HUES6 (cell line): ENCODE measurements at regions not wholly inside any gene's neighbourhood (a gene's known extent, or its start where the extent isn't known, plus 50 kb on each side); places are given as distances from the start of the nearest gene placed in this dataset.

ENCODE experiments used
- H3K27ac ChIP-seq: 2 replicates; pipeline ENCODE4 v1.7.0; 2013; ENCODE audit warnings: low read depth, mild to moderate bottlenecking, low read length, inconsistent platforms
- H3K27me3 ChIP-seq: 2 replicates; pipeline ENCODE4 v1.6.1; 2013; ENCODE audit warnings: low read length; ENCODE audit not compliant: control insufficient read depth, insufficient read depth
- H3K36me3 ChIP-seq: 2 replicates; pipeline ENCODE4 v1.6.1; 2013; ENCODE audit warnings: low read length; ENCODE audit not compliant: control insufficient read depth, insufficient read depth
- H3K4me1 ChIP-seq: 2 replicates; pipeline ENCODE4 v1.6.1; 2013; ENCODE audit warnings: low read length; ENCODE audit not compliant: control insufficient read depth, insufficient read depth
- H3K4me3 ChIP-seq: 2 replicates; pipeline ENCODE4 v1.5.1; 2013; ENCODE audit warnings: low read depth, low read length
- H3K9ac ChIP-seq: one replicate; pipeline ENCODE4 v1.6.1; 2013; ENCODE audit warnings: mild to moderate bottlenecking, low read length
- H3K9me3 ChIP-seq: 2 replicates; pipeline ENCODE4 v1.6.1; 2013; ENCODE audit warnings: low read depth, low read length; ENCODE audit not compliant: control insufficient read depth, insufficient read depth

DNA sequence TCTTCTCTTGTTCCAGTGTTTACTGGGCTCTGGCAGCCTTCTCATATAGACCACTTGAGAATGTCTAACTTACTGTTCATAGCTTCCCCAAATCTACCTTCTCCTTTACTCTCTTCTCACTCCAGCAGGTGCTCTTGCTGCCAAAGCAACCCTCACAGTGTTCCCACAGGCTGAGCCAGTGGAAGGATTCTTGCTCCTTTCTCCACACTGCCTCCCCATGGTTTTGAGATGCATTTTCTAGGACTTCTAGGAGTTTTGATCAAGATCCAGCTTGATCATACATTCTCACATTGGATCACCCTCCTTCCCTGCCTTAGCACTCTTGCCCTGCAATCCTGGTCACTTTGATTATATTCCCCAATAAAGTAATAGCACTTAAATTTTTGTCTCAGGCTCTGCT, 230.8 kb downstream of the TMEM47 start:
- Histone ChIP-seq H3K4me3 (no peak overlapping the region), H3K27me3 (no peaks in the 10 kb centered on the region; the same call in 1 of the 2 replicates), H3K27ac (no peak overlapping the region), H3K36me3 (no peaks in the 10 kb centered on the region), H3K9me3 (no peaks in the 10 kb centered on the region), H3K4me1 (no peaks in the 10 kb centered on the region), H3K9ac (no peak overlapping the region)

DNA sequence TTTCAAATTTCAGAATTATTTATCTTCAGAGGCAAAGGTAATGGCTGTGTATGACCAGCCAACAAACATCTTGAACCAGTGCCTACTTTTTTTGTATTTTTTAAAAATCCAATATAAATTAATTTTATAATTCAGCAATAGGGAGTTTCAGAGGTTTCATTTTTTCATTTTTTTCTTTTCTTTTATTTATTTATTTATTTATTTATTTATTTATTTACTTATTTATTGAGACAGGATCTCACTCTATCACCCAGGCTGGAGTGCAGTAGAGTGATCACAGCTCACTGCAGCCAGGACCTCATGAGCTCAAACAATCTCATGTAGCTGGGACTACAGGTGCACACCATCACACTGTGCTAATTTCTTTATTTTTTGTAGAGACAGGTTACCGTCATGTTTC, 250.5 kb downstream of the TMEM47 start:
- Histone ChIP-seq H3K4me1 (no peaks in the 10 kb centered on the region), H3K9me3 (peaks cover 4% of the 10 kb centered on the region; the same call in 1 of the 2 replicates), H3K9ac (no peak overlapping the region), H3K27me3 (no peaks in the 10 kb centered on the region; the same call in 1 of the 2 replicates), H3K27ac (no peak overlapping the region), H3K4me3 (no peak overlapping the region), H3K36me3 (no peaks in the 10 kb centered on the region)

DNA sequence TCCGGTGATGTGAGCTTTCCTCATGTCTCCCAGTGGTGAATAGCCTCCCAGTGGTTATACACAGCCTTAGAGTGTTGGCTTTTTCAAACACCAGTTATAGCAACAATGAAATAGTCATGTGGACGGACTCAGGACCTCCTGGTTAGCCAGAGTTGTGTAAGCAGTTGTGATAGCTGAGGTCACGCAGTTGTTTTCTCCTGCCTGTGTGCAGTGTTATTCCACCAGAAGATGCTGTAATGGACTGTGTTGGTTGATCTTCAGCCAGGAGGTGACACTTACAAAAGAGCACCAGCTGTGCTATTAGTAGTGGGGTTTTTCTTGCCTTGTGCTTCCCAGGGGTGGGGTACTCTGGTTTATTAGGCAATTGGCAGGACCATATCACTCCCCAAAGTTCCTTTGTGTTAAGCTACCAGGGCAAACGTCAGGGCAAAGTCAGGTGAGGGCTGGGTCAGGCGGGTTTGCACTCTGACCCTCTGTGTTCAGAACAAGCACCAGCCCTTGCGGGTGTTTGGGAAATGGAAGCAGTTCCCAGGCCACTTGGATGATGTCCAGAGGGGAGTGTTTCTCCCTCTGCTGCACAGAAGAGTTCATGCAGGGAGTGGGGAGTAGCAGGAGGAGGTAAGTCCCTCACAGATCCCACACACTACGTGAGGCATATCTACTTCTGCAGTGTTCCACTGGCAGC, 252.6 kb downstream of the TMEM47 start:
- Histone ChIP-seq H3K9me3 (peaks cover 4% of the 10 kb centered on the region; the same call in 1 of the 2 replicates), H3K36me3 (no peaks in the 10 kb centered on the region), H3K27me3 (no peaks in the 10 kb centered on the region; the same call in 1 of the 2 replicates), H3K27ac (no peak overlapping the region), H3K4me3 (no peak overlapping the region), H3K4me1 (no peaks in the 10 kb centered on the region), H3K9ac (no peak overlapping the region)

DNA sequence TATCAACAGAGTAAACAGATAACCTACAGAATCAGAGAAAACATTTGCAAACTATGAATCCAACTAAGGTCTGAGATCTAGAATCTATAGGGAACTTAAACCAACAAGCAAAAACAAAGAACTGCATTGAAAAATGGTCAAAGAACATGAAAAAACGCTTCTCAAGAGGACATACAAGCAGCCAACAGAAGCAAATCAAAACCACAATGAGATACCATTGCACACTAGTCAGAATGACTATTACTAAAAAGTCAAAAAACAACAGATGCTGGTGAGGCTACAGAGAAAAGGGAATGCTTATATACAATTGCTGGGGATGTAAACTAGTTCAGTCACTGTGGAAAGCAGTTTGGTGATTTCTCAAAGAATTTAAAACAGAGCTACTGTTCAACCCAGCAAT, 255.7 kb downstream of the TMEM47 start:
- Histone ChIP-seq H3K36me3 (no peaks in the 10 kb centered on the region), H3K4me1 (no peaks in the 10 kb centered on the region), H3K27ac (no peak overlapping the region), H3K4me3 (no peak overlapping the region), H3K9me3 (no peaks in the 10 kb centered on the region), H3K9ac (no peak overlapping the region), H3K27me3 (no peaks in the 10 kb centered on the region; the same call in 1 of the 2 replicates)

DNA sequence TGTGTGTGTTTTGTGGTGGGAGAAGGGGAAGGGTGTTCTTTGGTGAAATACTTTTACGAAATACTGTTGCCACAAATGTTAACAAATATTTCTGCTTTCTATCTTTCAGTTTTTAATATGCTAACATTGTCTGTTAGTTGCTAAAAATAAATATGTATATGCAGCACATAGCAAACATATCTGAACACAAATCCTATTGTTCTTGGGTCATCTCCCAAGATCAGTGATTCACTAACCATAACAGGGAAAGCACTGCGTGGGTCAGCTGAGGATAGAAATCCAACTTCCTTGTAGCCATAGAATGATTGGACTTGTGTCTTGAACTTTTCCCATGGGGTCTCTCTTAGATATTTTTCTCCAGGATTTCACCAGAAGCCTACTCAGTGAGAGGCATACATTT, 250.3 kb upstream of the FAM47A start:
- Histone ChIP-seq H3K27ac (no peak overlapping the region), H3K9ac (no peak overlapping the region), H3K27me3 (no peaks in the 10 kb centered on the region; the same call in 1 of the 2 replicates), H3K36me3 (no peaks in the 10 kb centered on the region), H3K4me1 (no peaks in the 10 kb centered on the region), H3K9me3 (no peaks in the 10 kb centered on the region), H3K4me3 (no peak overlapping the region)

DNA sequence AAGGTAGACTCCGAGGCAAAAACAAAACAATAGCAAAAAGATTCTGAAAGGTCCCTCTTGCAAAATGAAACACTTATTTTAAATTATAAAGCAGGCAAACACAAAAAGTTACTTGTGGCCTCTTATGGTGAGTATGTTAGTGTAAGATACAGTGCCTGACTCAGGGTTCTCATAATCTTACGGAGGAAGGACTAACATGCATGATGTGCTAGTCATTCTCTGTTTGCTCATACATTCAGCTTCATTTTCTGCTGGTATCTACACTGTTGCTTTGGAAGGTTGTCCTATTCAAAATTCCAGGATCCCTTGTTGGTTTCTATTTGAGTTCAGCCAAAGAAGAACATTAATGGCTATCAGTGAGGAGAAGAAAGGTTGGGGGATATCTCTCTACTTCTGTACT, 249.1 kb upstream of the FAM47A start:
- Histone ChIP-seq H3K9ac (no peak overlapping the region), H3K9me3 (no peaks in the 10 kb centered on the region), H3K4me3 (no peak overlapping the region), H3K4me1 (no peaks in the 10 kb centered on the region), H3K27ac (no peak overlapping the region), H3K27me3 (no peaks in the 10 kb centered on the region; the same call in 1 of the 2 replicates), H3K36me3 (no peaks in the 10 kb centered on the region)

DNA sequence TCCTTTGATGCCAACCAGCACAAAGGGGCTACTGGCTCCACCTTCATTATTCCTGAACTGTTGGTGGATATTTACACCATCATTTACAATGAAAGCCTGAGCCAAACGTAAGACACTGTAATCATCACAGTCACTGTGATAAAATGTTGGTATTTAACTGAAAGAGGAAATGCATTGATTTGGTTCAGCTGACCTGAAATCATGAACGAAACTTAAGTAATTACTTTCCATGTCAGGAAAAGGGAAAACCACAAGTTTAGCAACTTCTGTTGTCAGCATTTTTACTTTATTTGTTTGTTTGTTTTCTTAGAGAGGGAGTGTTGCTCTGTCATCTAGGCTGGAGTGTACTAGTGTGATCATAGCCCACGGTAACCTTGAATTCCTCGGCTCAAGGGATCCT, 247.8 kb upstream of the FAM47A start:
- Histone ChIP-seq H3K9me3 (no peaks in the 10 kb centered on the region), H3K27me3 (no peaks in the 10 kb centered on the region; the same call in 1 of the 2 replicates), H3K27ac (no peak overlapping the region), H3K9ac (no peak overlapping the region), H3K4me1 (no peaks in the 10 kb centered on the region), H3K4me3 (no peak overlapping the region), H3K36me3 (no peaks in the 10 kb centered on the region)

DNA sequence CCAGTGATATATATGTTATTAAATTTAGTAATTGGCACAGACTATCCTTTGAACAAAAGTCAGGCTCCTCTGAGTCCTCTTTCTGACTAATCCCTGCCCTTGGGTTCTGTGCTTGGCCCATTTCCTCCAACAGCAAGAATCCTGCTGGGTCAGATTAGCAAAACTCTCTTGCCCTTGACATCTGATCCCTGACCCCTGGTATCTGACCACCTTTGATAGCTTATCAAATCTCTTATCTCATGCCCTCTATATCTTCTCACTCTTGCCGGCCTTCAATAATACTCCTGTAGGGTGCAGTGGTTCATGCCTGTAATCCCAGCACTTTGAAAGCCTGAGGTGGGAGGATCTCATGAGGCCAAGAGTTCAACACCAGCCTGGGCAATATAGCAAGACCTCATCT, 245.5 kb upstream of the FAM47A start:
- Histone ChIP-seq H3K27me3 (no peaks in the 10 kb centered on the region; the same call in 1 of the 2 replicates), H3K4me3 (no peak overlapping the region), H3K9me3 (no peaks in the 10 kb centered on the region), H3K27ac (no peak overlapping the region), H3K9ac (no peak overlapping the region), H3K4me1 (no peaks in the 10 kb centered on the region), H3K36me3 (no peaks in the 10 kb centered on the region)

DNA sequence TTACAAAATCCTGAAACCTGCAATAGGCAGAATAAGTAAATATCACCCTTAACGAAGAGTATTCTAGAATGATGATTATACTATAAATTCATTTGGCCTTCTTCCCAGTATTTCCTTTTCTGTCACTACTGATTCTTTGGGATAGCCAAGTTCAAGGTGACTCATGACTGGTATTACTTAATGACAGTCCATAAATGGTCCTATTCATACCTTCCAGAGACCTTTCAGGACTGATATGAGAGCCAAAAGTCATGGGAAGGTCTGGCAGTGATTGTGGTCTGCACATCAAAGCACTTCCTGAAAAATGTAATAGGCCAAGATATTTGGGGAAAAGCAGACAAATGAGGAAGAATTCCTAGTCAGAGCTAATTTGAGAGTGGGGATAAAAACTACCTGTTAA, 239.6 kb upstream of the FAM47A start:
- Histone ChIP-seq H3K36me3 (no peaks in the 10 kb centered on the region), H3K27me3 (no peaks in the 10 kb centered on the region; the same call in 1 of the 2 replicates), H3K9ac (no peak overlapping the region), H3K4me3 (no peak overlapping the region), H3K27ac (no peak overlapping the region), H3K9me3 (no peaks in the 10 kb centered on the region), H3K4me1 (no peaks in the 10 kb centered on the region)

DNA sequence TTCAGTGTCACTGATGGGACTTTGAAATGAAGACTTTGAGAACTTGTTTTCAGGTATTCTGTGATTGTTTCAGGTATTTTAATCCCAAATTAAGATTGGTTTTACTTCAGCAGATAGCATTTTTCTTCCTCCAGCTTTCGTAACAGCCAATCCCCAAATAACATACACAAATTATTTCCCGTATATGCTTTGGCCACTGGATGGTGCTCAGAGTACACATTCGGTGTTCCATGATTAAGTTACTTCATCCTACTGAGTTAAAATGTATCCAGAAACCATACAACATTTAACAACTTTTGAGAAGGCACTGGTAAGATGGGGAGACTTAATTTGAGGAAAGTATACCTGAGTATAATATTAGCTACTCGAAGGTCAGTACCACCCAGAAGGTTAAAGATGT, 233.4 kb upstream of the FAM47A start:
- Histone ChIP-seq H3K27ac (no peak overlapping the region), H3K4me3 (no peak overlapping the region), H3K27me3 (no peaks in the 10 kb centered on the region; the same call in 1 of the 2 replicates)

DNA sequence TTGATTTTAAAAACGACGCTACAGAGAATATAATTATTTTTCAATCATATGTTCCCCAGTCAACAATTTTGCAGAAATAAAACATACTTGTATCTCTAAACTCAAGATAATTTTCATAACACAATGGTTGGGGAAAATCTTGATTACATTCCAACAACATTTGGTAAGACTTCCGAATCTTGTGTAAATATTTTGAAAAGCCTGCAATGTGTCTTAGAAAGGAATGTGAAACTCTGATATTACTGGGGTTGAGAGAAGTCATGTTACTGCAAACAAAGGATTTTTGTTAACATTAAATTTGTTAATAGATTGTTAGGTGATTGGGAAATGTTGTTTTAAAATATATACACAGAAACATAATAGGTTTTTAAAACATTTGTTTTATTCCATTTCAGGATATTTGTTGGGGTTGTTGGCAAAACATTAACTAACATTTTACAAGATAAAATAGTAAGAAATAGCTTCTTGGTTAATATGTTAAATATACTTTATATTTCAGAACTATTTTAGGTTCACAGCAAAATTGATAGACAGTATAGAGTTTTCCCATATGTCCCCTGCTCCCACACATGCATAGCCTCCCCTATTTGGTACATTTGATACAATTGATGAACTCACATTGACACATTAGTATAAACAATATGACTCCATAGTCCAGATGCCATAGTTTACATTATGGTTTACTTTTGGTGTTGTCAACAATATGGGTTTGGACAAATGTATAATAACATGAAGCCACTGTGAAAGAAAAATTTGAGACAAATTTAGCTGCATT, 218.6 kb upstream of the FAM47A start:
- Histone ChIP-seq H3K27me3 (no peaks in the 10 kb centered on the region; the same call in 1 of the 2 replicates), H3K4me3 (no peak overlapping the region), H3K9me3 (no peaks in the 10 kb centered on the region), H3K4me1 (no peaks in the 10 kb centered on the region), H3K27ac (no peak overlapping the region), H3K9ac (no peak overlapping the region), H3K36me3 (no peaks in the 10 kb centered on the region)

More for the DNA sequence above, 233.4 kb upstream of the FAM47A start:
- no peaks in the 10 kb centered on the region for H3K9me3 ChIP-seq
- no peaks in the 10 kb centered on the region for H3K4me1 ChIP-seq
- H3K36me3 ChIP-seq = no peaks in the 10 kb centered on the region
- H3K9ac ChIP-seq = no peak overlapping the region
